ENCODE measurements at regions not wholly inside any gene's neighbourhood (a gene's known extent, or its start where the extent isn't known, plus 50 kb on each side); places are given as distances from the start of the nearest gene placed in this dataset.

DNA sequence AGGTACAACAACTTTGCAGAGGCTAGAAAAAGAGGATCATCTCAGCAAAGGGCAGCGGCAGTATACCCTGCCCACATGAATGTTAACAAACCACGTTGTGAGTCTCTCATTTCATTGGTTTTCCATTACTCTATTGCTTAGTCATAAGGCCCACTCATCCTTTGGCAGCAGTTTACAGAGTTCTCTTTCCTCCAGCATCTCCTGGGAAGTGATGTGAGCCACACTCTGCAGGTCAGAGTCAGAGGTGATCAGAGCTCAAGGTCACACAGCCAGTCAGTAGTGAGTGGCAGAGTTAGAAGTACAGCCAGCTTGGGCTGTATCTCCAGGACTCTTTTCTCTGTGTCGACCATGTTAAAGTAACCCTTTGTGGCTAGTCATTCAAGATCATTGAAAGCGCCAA is 599.6 kb upstream of the GRAMD2B start:
- no peak overlapping the region for H3K27ac Mint-ChIP-seq (ENCODE audit: unreplicated experiment)

DNA sequence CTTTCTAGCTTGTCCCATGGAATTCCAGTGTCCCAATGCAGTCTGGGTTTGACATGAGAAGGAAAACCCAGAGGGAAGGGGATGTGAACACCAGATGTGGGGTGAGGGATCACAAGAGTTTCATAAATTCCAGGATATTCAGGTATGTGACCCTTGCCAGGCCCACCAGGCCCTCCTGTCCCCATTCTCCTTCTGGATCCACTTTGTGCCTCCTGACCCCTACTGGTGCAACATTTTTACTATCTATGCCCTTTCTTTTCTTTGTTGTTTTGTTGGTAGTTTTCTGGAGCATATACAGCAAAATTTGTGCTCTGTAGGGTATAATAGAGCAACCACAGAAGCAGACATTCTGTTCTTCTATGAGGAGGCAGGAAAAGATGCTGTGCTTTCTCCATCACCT is 597.0 kb upstream of the GRAMD2B start:
- DNase-seq: no peak
- no peaks in the 10 kb centered on the region for H3K36me3 Mint-ChIP-seq (ENCODE audit: unreplicated experiment)
- H3K4me3 Mint-ChIP-seq (ENCODE audit: unreplicated experiment): no peak overlapping the region

More for the DNA sequence above, 599.6 kb upstream of the GRAMD2B start:
- H3K4me3 Mint-ChIP-seq (ENCODE audit: unreplicated experiment): no peak overlapping the region
- TF ChIP-seq, protein P1, sequence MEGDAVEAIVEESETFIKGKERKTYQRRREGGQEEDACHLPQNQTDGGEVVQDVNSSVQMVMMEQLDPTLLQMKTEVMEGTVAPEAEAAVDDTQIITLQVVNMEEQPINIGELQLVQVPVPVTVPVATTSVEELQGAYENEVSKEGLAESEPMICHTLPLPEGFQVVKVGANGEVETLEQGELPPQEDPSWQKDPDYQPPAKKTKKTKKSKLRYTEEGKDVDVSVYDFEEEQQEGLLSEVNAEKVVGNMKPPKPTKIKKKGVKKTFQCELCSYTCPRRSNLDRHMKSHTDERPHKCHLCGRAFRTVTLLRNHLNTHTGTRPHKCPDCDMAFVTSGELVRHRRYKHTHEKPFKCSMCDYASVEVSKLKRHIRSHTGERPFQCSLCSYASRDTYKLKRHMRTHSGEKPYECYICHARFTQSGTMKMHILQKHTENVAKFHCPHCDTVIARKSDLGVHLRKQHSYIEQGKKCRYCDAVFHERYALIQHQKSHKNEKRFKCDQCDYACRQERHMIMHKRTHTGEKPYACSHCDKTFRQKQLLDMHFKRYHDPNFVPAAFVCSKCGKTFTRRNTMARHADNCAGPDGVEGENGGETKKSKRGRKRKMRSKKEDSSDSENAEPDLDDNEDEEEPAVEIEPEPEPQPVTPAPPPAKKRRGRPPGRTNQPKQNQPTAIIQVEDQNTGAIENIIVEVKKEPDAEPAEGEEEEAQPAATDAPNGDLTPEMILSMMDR (IDR thresholded peaks at IDR 0.05; ENCODE audit: partially characterized antibody, unreplicated experiment): no peak
- no peaks in the 10 kb centered on the region for H3K36me3 Mint-ChIP-seq (ENCODE audit: unreplicated experiment)
- no peaks in the 10 kb centered on the region for H3K9me3 Mint-ChIP-seq (ENCODE audit: unreplicated experiment)
- no peak for DNase-seq
- H3K4me1 Mint-ChIP-seq (ENCODE audit: low read depth, unreplicated experiment): no peaks in the 10 kb centered on the region
- H3K27me3 Mint-ChIP-seq (ENCODE audit: unreplicated experiment): no peaks in the 10 kb centered on the region

DNA sequence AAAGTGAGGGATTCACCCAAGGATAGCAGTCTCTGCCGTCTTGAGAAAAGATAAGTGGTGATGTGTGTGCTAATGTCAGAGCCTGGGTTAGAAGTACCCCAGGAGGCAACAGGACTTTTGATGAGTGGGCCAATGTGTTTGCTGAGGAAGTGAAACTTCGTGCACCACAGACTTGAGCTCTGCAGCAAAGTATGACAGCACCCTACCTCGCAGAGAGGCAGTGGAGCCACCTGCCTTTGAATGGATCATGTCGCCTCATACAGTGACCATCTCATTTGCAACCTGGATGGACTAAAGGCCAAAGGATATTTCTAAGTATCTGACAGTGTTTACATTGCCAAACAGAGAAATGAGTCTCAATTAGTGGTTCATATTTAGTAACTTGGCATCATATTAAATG is 593.9 kb upstream of the GRAMD2B start:
- TF ChIP-seq, protein P1 (IDR thresholded peaks at IDR 0.05; ENCODE audit: partially characterized antibody, unreplicated experiment): no peak
- no peak for DNase-seq
- no peak overlapping the region for H3K4me3 Mint-ChIP-seq (ENCODE audit: unreplicated experiment)
- H3K27ac Mint-ChIP-seq (ENCODE audit: unreplicated experiment): no peak overlapping the region
- H3K4me1 Mint-ChIP-seq (ENCODE audit: low read depth, unreplicated experiment): peaks cover 4% of the 10 kb centered on the region
- peaks cover 2% of the 10 kb centered on the region for H3K9me3 Mint-ChIP-seq (ENCODE audit: unreplicated experiment)
- no peaks in the 10 kb centered on the region for H3K27me3 Mint-ChIP-seq (ENCODE audit: unreplicated experiment)
- H3K36me3 Mint-ChIP-seq (ENCODE audit: unreplicated experiment): no peaks in the 10 kb centered on the region

More for the DNA sequence above, 597.0 kb upstream of the GRAMD2B start:
- Mint-ChIP-seq H3K9me3 (ENCODE audit: unreplicated experiment) (no peaks in the 10 kb centered on the region), H3K4me1 (ENCODE audit: low read depth, unreplicated experiment) (no peaks in the 10 kb centered on the region), H3K27me3 (ENCODE audit: unreplicated experiment) (no peaks in the 10 kb centered on the region), H3K27ac (ENCODE audit: unreplicated experiment) (no peak overlapping the region)
- TF ChIP-seq, protein P1 (IDR thresholded peaks at IDR 0.05; ENCODE audit: partially characterized antibody, unreplicated experiment): no peak

DNA sequence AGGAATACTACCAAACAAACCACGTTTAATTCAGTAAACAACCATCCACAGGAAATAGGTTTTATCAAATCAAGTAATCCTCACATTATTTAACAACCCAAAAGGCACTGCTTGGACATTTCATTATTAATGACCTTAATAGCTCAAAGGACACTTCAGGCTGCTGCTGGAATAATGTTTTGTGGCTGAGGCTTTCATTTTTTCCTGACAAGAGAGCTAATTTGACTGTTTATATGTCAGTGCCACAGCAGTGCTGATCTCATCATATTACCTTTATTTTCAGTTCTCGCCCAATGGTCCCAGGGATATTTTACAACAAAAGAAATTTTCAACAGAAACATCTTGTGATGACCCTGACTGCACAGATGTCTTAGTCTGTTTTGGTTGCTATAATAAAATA is 589.8 kb upstream of the GRAMD2B start:
- H3K4me3 Mint-ChIP-seq (ENCODE audit: unreplicated experiment): no peak overlapping the region
- H3K36me3 Mint-ChIP-seq (ENCODE audit: unreplicated experiment): no peaks in the 10 kb centered on the region
- TF ChIP-seq, protein P1 (IDR thresholded peaks at IDR 0.05; ENCODE audit: partially characterized antibody, unreplicated experiment): no peak
- no peak overlapping the region for H3K27ac Mint-ChIP-seq (ENCODE audit: unreplicated experiment)
- H3K4me1 Mint-ChIP-seq (ENCODE audit: low read depth, unreplicated experiment): peaks cover 23% of the 10 kb centered on the region
- peaks cover 2% of the 10 kb centered on the region for H3K9me3 Mint-ChIP-seq (ENCODE audit: unreplicated experiment)
- DNase-seq: no peak
- no peaks in the 10 kb centered on the region for H3K27me3 Mint-ChIP-seq (ENCODE audit: unreplicated experiment)

DNA sequence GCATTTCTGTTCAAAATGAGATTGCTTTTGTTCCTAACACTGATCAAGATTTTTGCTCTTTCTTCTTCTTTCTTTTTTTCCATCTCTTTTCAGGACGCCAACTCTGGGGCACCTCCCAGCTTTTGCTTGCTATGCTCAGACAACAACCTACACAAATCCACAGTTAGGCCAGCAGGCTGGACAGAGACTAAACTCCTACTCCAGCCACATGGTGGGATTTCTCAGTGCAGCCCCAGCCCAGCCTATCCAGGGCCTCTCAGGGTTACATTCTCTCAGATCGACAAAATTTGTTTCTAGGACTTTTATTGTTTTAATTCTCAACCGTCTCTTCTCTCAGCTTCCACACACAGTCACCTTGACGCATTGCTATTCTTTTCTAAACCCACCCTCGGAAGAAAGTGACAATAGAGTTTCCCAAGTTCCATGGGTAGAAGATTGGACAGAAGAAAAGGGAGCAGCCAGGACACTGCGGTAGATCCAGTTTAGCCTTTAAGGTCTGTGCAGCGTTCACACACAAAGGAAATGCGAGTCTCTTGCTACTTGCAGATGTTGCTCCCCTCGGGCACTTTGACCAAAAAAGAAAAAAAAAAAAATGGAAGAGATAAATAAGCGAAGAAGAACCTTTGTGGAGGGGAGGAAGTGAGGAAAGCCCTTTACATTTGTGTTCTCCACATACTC is 588.6 kb upstream of the GRAMD2B start:
- Mint-ChIP-seq H3K9me3 (ENCODE audit: unreplicated experiment) (peaks cover 2% of the 10 kb centered on the region), H3K36me3 (ENCODE audit: unreplicated experiment) (no peaks in the 10 kb centered on the region), H3K4me1 (ENCODE audit: low read depth, unreplicated experiment) (peaks cover 23% of the 10 kb centered on the region), H3K4me3 (ENCODE audit: unreplicated experiment) (no peak overlapping the region), H3K27ac (ENCODE audit: unreplicated experiment) (no peak overlapping the region), H3K27me3 (ENCODE audit: unreplicated experiment) (no peaks in the 10 kb centered on the region)
- TF ChIP-seq, protein P1 (IDR thresholded peaks at IDR 0.05; ENCODE audit: partially characterized antibody, unreplicated experiment): no peak
- DNase-seq: no peak

Measured in glutamatergic neuron (in vitro differentiated cells).